ENCODE measurements at regions not wholly inside any gene's neighbourhood (a gene's known extent, or its start where the extent isn't known, plus 50 kb on each side); places are given as distances from the start of the nearest gene placed in this dataset.

- no peak for TF ChIP-seq POLR2A (IDR thresholded peaks at IDR 0.05; ENCODE audit: low read depth, low read length)
- FAIRE-seq (no peak), DNase-seq (ENCODE audit: insufficient read length, low spot score) (no peak)
Measured at GRCh38 chr2:144082777-144083176, 437.1 kb downstream of the ZEB2 start.

- TF ChIP-seq POLR2A (IDR thresholded peaks at IDR 0.05; ENCODE audit: low read depth, low read length): no peak
- FAIRE-seq (no peak), DNase-seq (ENCODE audit: insufficient read length, low spot score) (no peak)
Measured at GRCh38 chr2:144082327-144082726, 437.6 kb downstream of the ZEB2 start.

- FAIRE-seq (no peak), DNase-seq (ENCODE audit: insufficient read length, low spot score) (no peak)
- TF ChIP-seq POLR2A (IDR thresholded peaks at IDR 0.05; ENCODE audit: low read depth, low read length): no peak
Measured at GRCh38 chr2:144081272-144081671, 438.6 kb downstream of the ZEB2 start.

- no peak for FAIRE-seq
- no peak for TF ChIP-seq POLR2A (IDR thresholded peaks at IDR 0.05; ENCODE audit: low read depth, low read length)
- no peak for DNase-seq (ENCODE audit: insufficient read length, low spot score)
Measured at GRCh38 chr2:144079803-144080202, 440.1 kb downstream of the ZEB2 start.

- FAIRE-seq: no peak
- no peak for DNase-seq (ENCODE audit: insufficient read length, low spot score)
Measured at GRCh38 chr2:144078802-144079724, 440.9 kb downstream of the ZEB2 start.

GRCh38 chr2:144078106-144078505 lies 441.8 kb downstream of the ZEB2 start:
- no peak for TF ChIP-seq POLR2A (IDR thresholded peaks at IDR 0.05; ENCODE audit: low read depth, low read length)
- DNase-seq (ENCODE audit: insufficient read length, low spot score): no peak
- peak; percentile 64 for FAIRE-seq

More at GRCh38 chr2:144078802-144079724, 440.9 kb downstream of the ZEB2 start:
- no peak for TF ChIP-seq POLR2A (IDR thresholded peaks at IDR 0.05; ENCODE audit: low read depth, low read length)

GRCh38 chr2:144074450-144074849 lies 445.5 kb downstream of the ZEB2 start:
- TF ChIP-seq POLR2A (IDR thresholded peaks at IDR 0.05; ENCODE audit: low read depth, low read length): no peak
- FAIRE-seq (peak; percentile 6), DNase-seq (ENCODE audit: insufficient read length, low spot score) (no peak)

GRCh38 chr2:144071461-144071860 lies 448.5 kb downstream of the ZEB2 start:
- TF ChIP-seq POLR2A (IDR thresholded peaks at IDR 0.05; ENCODE audit: low read depth, low read length): no peak
- FAIRE-seq (no peak), DNase-seq (ENCODE audit: insufficient read length, low spot score) (no peak)

- no peak for TF ChIP-seq POLR2A (IDR thresholded peaks at IDR 0.05; ENCODE audit: low read depth, low read length)
Measured at GRCh38 chr2:144067506-144067905, 452.4 kb downstream of the ZEB2 start.

GRCh38 chr2:144063602-144064001 lies 456.3 kb downstream of the ZEB2 start:
- DNase-seq (ENCODE audit: insufficient read length, low spot score): no peak
- FAIRE-seq: no peak
- no peak for TF ChIP-seq POLR2A (IDR thresholded peaks at IDR 0.05; ENCODE audit: low read depth, low read length)

More at GRCh38 chr2:144067506-144067905, 452.4 kb downstream of the ZEB2 start:
- FAIRE-seq: no peak
- DNase-seq (ENCODE audit: insufficient read length, low spot score): no peak

- FAIRE-seq (no peak), DNase-seq (ENCODE audit: insufficient read length, low spot score) (no peak)
- TF ChIP-seq POLR2A (IDR thresholded peaks at IDR 0.05; ENCODE audit: low read depth, low read length): no peak
Measured at GRCh38 chr2:144054911-144055310, 465.0 kb downstream of the ZEB2 start.

GRCh38 chr2:144052083-144052482 lies 467.8 kb downstream of the ZEB2 start:
- FAIRE-seq (no peak), DNase-seq (ENCODE audit: insufficient read length, low spot score) (no peak)
- no peak for TF ChIP-seq POLR2A (IDR thresholded peaks at IDR 0.05; ENCODE audit: low read depth, low read length)

- FAIRE-seq (no peak), DNase-seq (ENCODE audit: insufficient read length, low spot score) (no peak)
- TF ChIP-seq POLR2A (IDR thresholded peaks at IDR 0.05; ENCODE audit: low read depth, low read length): no peak
Measured at GRCh38 chr2:144049137-144049536, 470.8 kb downstream of the ZEB2 start.

GRCh38 chr2:144048631-144049060 lies 471.3 kb downstream of the ZEB2 start:
- TF ChIP-seq POLR2A (IDR thresholded peaks at IDR 0.05; ENCODE audit: low read depth, low read length): no peak
- FAIRE-seq (no peak), DNase-seq (ENCODE audit: insufficient read length, low spot score) (no peak)

GRCh38 chr2:144042751-144043150 lies 477.2 kb downstream of the ZEB2 start:
- FAIRE-seq: no peak

More at GRCh38 chr2:144042751-144043150, 477.2 kb downstream of the ZEB2 start:
- DNase-seq (ENCODE audit: insufficient read length, low spot score): no peak
- TF ChIP-seq POLR2A (IDR thresholded peaks at IDR 0.05; ENCODE audit: low read depth, low read length): no peak
